CD4-positive, alpha-beta T cell (primary cell): ENCODE measurements at regions not wholly inside any gene's neighbourhood (a gene's known extent, or its start where the extent isn't known, plus 50 kb on each side); places are given as distances from the start of the nearest gene placed in this dataset.

Source experiments
- ATAC-seq: fragments of 200-7000 bp; cut with Tn5 transposase; one replicate; pipeline ENCODE4 v1.10.0; 2022; ENCODE audit warnings: mild to moderate bottlenecking; ENCODE audit not compliant: poor library complexity
- CTCF ChIA-PET: fragments of 350-600 bp; sonication (Branson Sonifier 250); formaldehyde crosslinking; loops from one replicate; lab custom pipeline; 2021; ENCODE audit warnings: antibody characterized with exemption, inconsistent platforms; lab: Charles Lee
- POLR2A ChIA-PET: fragments of 350-600 bp; sonication (Branson Sonifier 250); formaldehyde crosslinking; loops from one replicate; lab custom pipeline; 2021; ENCODE audit warnings: antibody characterized with exemption, inconsistent platforms; lab: Charles Lee
- DNase-seq, 14 experiments: peaks; one replicate each; pipeline ENCODE4 v3.0.0-alpha.2; 2013 to 2020; ENCODE audit warnings: mixed read lengths in 2 of 14
- H3K27ac ChIP-seq, 2 donors: one replicate each; pipeline versions ENCODE4 v1.5.1 to v1.7.0; 2013; ENCODE audit warnings: low read length in 2 of 2, low read depth in 1 of 2, mild to moderate bottlenecking in 1 of 2
- H3K27me3 ChIP-seq, 2 experiments: 1 replicate in 1 of 2; 2 replicates in 1 of 2; pipeline versions ENCODE4 v1.6.1 to v1.7.0; 2013; ENCODE audit warnings: low read length in 2 of 2, control low read depth in 1 of 2, mild to moderate bottlenecking in 1 of 2, moderate library complexity in 1 of 2; ENCODE audit not compliant: insufficient read depth in 2 of 2, control insufficient read depth in 1 of 2
- H3K36me3 ChIP-seq: one replicate; pipeline ENCODE4 v1.6.1; 2013; ENCODE audit warnings: low read length, control low read depth; ENCODE audit not compliant: insufficient read depth
- H3K4me1 ChIP-seq: one replicate; pipeline ENCODE4 v1.6.1; 2013; ENCODE audit warnings: low read length, control low read depth; ENCODE audit not compliant: insufficient read depth
- H3K4me3 ChIP-seq: one replicate; pipeline ENCODE4 v1.5.1; 2013; ENCODE audit warnings: mild to moderate bottlenecking, low read length, moderate library complexity
- H3K9me3 ChIP-seq, 2 experiments: 1 replicate in 1 of 2; 2 replicates in 1 of 2; pipeline versions ENCODE4 v1.6.1 to v1.7.0; 2013; ENCODE audit warnings: low read length in 2 of 2, mild to moderate bottlenecking in 2 of 2, control low read depth in 1 of 2, moderate library complexity in 1 of 2; ENCODE audit not compliant: control insufficient read depth in 1 of 2, insufficient read depth in 1 of 2
- H3K27ac Mint-ChIP-seq: one replicate; pipeline ENCODE4 v1.8.0; 2020; ENCODE audit warnings: mixed read lengths
- H3K27me3 Mint-ChIP-seq: one replicate; pipeline ENCODE4 v1.8.0; 2021; ENCODE audit warnings: mixed read lengths
- H3K36me3 Mint-ChIP-seq: one replicate; pipeline ENCODE4 v1.8.0; 2021; ENCODE audit warnings: low read depth, mixed read lengths
- H3K4me1 Mint-ChIP-seq: one replicate; pipeline ENCODE4 v1.8.0; 2021; ENCODE audit warnings: low read depth, mixed read lengths
- H3K4me3 Mint-ChIP-seq: one replicate; pipeline ENCODE4 v1.8.0; 2020; ENCODE audit warnings: mild to moderate bottlenecking, mixed read lengths
- H3K9me3 Mint-ChIP-seq: one replicate; pipeline ENCODE4 v1.8.0; 2020; ENCODE audit warnings: mixed read lengths
- CTCF ChIP-seq: fragments of 200-600 bp; IDR thresholded peaks from one replicate; pipeline ENCODE4 v1.8.0; 2022; ENCODE audit warnings: antibody characterized with exemption, mild to moderate bottlenecking
- intact Hi-C, 2 experiments: fragments of 100-400 bp; cut with DNase I in 1 of 2; cut with micrococcal nuclease in 1 of 2; formaldehyde crosslinking; loops; one replicate each; pipeline versions ENCODE4 v1.15.1 to v1.9.0; 2023 to 2025; cut with DNase I, micrococcal nuclease

- Mint-ChIP-seq H3K27ac (no peak overlapping the region), H3K9me3 (no peaks in the 10 kb centered on the region), H3K4me3 (no peak overlapping the region), H3K4me1 (no peaks in the 10 kb centered on the region), H3K36me3 (no peaks in the 10 kb centered on the region), H3K27me3 (peaks cover 16% of the 10 kb centered on the region)
- ATAC-seq (no peak), DNase-seq (no peak)
- TF ChIP-seq CTCF, result no peak
- ChIA-PET POLR2A (no interaction called here), CTCF (no interaction called here)
- H3K4me3 ChIP-seq, result no peak overlapping the region
- no peaks in the 10 kb centered on the region for H3K27me3 ChIP-seq
- no peaks in the 10 kb centered on the region for H3K36me3 ChIP-seq
- no peak overlapping the region for H3K27ac ChIP-seq
- no peaks in the 10 kb centered on the region for H3K4me1 ChIP-seq
- H3K9me3 ChIP-seq, result peaks cover 0 to 3% of the 10 kb centered on the region in 2 experiments
- intact Hi-C loops, result no loop called here
Measured at GRCh38 chr5:5699062-5699461, 276.6 kb downstream of the ICE1 start.

GRCh38 chr5:5695266-5695665 is 272.8 kb downstream of the ICE1 start:
- Histone ChIP-seq H3K27me3 (no peaks in the 10 kb centered on the region), H3K27ac (no peak overlapping the region), H3K9me3 (peaks cover 0 to 3% of the 10 kb centered on the region in 2 experiments), H3K4me1 (no peaks in the 10 kb centered on the region), H3K36me3 (no peaks in the 10 kb centered on the region), H3K4me3 (no peak overlapping the region)
- no peaks in the 10 kb centered on the region for H3K4me1 Mint-ChIP-seq
- peaks cover 9% of the 10 kb centered on the region for H3K27me3 Mint-ChIP-seq
- no peak overlapping the region for H3K27ac Mint-ChIP-seq
- H3K9me3 Mint-ChIP-seq, result peaks cover 4% of the 10 kb centered on the region
- no peak overlapping the region for H3K4me3 Mint-ChIP-seq
- intact Hi-C loops, result no loop called here
- ATAC-seq (no peak), DNase-seq (no peak)
- POLR2A ChIA-PET, result no interaction called here
- CTCF ChIA-PET, result no interaction called here
- no peak for TF ChIP-seq CTCF
- H3K36me3 Mint-ChIP-seq, result no peaks in the 10 kb centered on the region

- H3K9me3 ChIP-seq, result no peaks in the 10 kb centered on the region
- no peaks in the 10 kb centered on the region for H3K36me3 ChIP-seq
- ChIA-PET POLR2A (no interaction called here), CTCF (interaction anchor here (0.6 kb wide), 1 partner anchor 40 kb away, joined by 3 read pairs; no protein-coding TSS in a partner anchor)
- no peak for TF ChIP-seq CTCF
- Mint-ChIP-seq H3K27ac (no peak overlapping the region), H3K4me1 (no peaks in the 10 kb centered on the region), H3K27me3 (peaks cover 23% of the 10 kb centered on the region), H3K36me3 (no peaks in the 10 kb centered on the region), H3K9me3 (peaks cover 5% of the 10 kb centered on the region), H3K4me3 (no peak overlapping the region)
- intact Hi-C loops, result no loop called here
- no peak overlapping the region for H3K27ac ChIP-seq
- no peak overlapping the region for H3K4me3 ChIP-seq
- no peaks in the 10 kb centered on the region for H3K4me1 ChIP-seq
- DNase-seq, result no peak
- peaks cover 0 to 10% of the 10 kb centered on the region in 2 experiments for H3K27me3 ChIP-seq
- ATAC-seq, result no peak
Measured at GRCh38 chr5:5688925-5689310, 266.4 kb downstream of the ICE1 start.
